ENCODE measurements at regions not wholly inside any gene's neighbourhood (a gene's known extent, or its start where the extent isn't known, plus 50 kb on each side); places are given as distances from the start of the nearest gene placed in this dataset.
"Not testable (repeated sequence)": the region's sequence is repeated elsewhere in the genome, so short reads cannot be mapped to it uniquely, and the experiment has no call there.

GRCh38 chr21:10332935-10333334 lies 188.4 kb upstream of the TPTE start:
- H3K4me1 Mint-ChIP-seq (ENCODE audit: low read depth, unreplicated experiment); H3K4me2 ChIP-seq (ENCODE audit: low read length); H4K20me1 ChIP-seq (ENCODE audit: insufficient read depth, low read length); H2AFZ ChIP-seq (ENCODE audit: low read depth, low read length); H3K27me3 Mint-ChIP-seq (ENCODE audit: low read depth, unreplicated experiment); DNase-seq (ENCODE audit: low read depth); H3K36me3 Mint-ChIP-seq (ENCODE audit: low read depth, unreplicated experiment); H3K4me3 ChIP-seq (ENCODE audit: insufficient read depth, low read depth, low read length); H3K27ac Mint-ChIP-seq (ENCODE audit: unreplicated experiment); H3K27me3 ChIP-seq (ENCODE audit: insufficient read depth, low read length); H3K27ac ChIP-seq (ENCODE audit: low read depth, low read length); H3K79me2 ChIP-seq (ENCODE audit: insufficient read depth, low read length); FAIRE-seq; H3K36me3 ChIP-seq (ENCODE audit: insufficient read depth, low read length); H3K4me3 Mint-ChIP-seq (ENCODE audit: unreplicated experiment); H3K4me1 ChIP-seq (ENCODE audit: insufficient read depth, low read length); H3K9ac ChIP-seq (ENCODE audit: low read length): not testable (repeated sequence)
- peaks cover 27% of the 10 kb centered on the region for H3K9me3 Mint-ChIP-seq (ENCODE audit: unreplicated experiment)
- peaks cover 17% of the 10 kb centered on the region for H3K9me3 ChIP-seq (ENCODE audit: insufficient read depth, low read depth, low read length)

- H3K9ac ChIP-seq (ENCODE audit: low read length); H3K27ac Mint-ChIP-seq (ENCODE audit: unreplicated experiment); H3K4me3 ChIP-seq (ENCODE audit: insufficient read depth, low read depth, low read length); DNase-seq (ENCODE audit: low read depth); H3K4me2 ChIP-seq (ENCODE audit: low read length); H3K4me1 Mint-ChIP-seq (ENCODE audit: low read depth, unreplicated experiment); H3K4me1 ChIP-seq (ENCODE audit: insufficient read depth, low read length); H3K27ac ChIP-seq (ENCODE audit: low read depth, low read length); H3K36me3 ChIP-seq (ENCODE audit: insufficient read depth, low read length); H3K4me3 Mint-ChIP-seq (ENCODE audit: unreplicated experiment); FAIRE-seq; H4K20me1 ChIP-seq (ENCODE audit: insufficient read depth, low read length); H3K27me3 ChIP-seq (ENCODE audit: insufficient read depth, low read length); H2AFZ ChIP-seq (ENCODE audit: low read depth, low read length); H3K27me3 Mint-ChIP-seq (ENCODE audit: low read depth, unreplicated experiment); H3K79me2 ChIP-seq (ENCODE audit: insufficient read depth, low read length); H3K36me3 Mint-ChIP-seq (ENCODE audit: low read depth, unreplicated experiment): not testable (repeated sequence)
- peaks cover 20% of the 10 kb centered on the region for H3K9me3 Mint-ChIP-seq (ENCODE audit: unreplicated experiment)
- H3K9me3 ChIP-seq (ENCODE audit: insufficient read depth, low read depth, low read length) = peaks cover 21% of the 10 kb centered on the region
Measured at GRCh38 chr21:10334391-10334790, 187.0 kb upstream of the TPTE start.

GRCh38 chr21:10342261-10342956 lies 179.0 kb upstream of the TPTE start:
- H3K36me3 ChIP-seq (ENCODE audit: insufficient read depth, low read length); H4K20me1 ChIP-seq (ENCODE audit: insufficient read depth, low read length); FAIRE-seq; H3K4me1 Mint-ChIP-seq (ENCODE audit: low read depth, unreplicated experiment); H3K27me3 Mint-ChIP-seq (ENCODE audit: low read depth, unreplicated experiment); H3K36me3 Mint-ChIP-seq (ENCODE audit: low read depth, unreplicated experiment); H3K27ac ChIP-seq (ENCODE audit: low read depth, low read length); H3K27ac Mint-ChIP-seq (ENCODE audit: unreplicated experiment); DNase-seq (ENCODE audit: low read depth); H3K4me3 Mint-ChIP-seq (ENCODE audit: unreplicated experiment); H3K4me2 ChIP-seq (ENCODE audit: low read length); H3K79me2 ChIP-seq (ENCODE audit: insufficient read depth, low read length); H3K4me3 ChIP-seq (ENCODE audit: insufficient read depth, low read depth, low read length); H3K27me3 ChIP-seq (ENCODE audit: insufficient read depth, low read length); H2AFZ ChIP-seq (ENCODE audit: low read depth, low read length); H3K9ac ChIP-seq (ENCODE audit: low read length); H3K4me1 ChIP-seq (ENCODE audit: insufficient read depth, low read length): not testable (repeated sequence)
- H3K9me3 ChIP-seq (ENCODE audit: insufficient read depth, low read depth, low read length) = peaks cover 29% of the 10 kb centered on the region
- H3K9me3 Mint-ChIP-seq (ENCODE audit: unreplicated experiment) = peaks cover 17% of the 10 kb centered on the region

- H3K79me2 ChIP-seq (ENCODE audit: insufficient read depth, low read length); H3K4me1 ChIP-seq (ENCODE audit: insufficient read depth, low read length); H3K36me3 ChIP-seq (ENCODE audit: insufficient read depth, low read length); DNase-seq (ENCODE audit: low read depth); H3K27me3 ChIP-seq (ENCODE audit: insufficient read depth, low read length); FAIRE-seq; H3K4me1 Mint-ChIP-seq (ENCODE audit: low read depth, unreplicated experiment); H2AFZ ChIP-seq (ENCODE audit: low read depth, low read length); H3K27ac Mint-ChIP-seq (ENCODE audit: unreplicated experiment); H3K4me3 Mint-ChIP-seq (ENCODE audit: unreplicated experiment); H3K4me3 ChIP-seq (ENCODE audit: insufficient read depth, low read depth, low read length); H3K9ac ChIP-seq (ENCODE audit: low read length); H3K27ac ChIP-seq (ENCODE audit: low read depth, low read length); H3K27me3 Mint-ChIP-seq (ENCODE audit: low read depth, unreplicated experiment); H3K4me2 ChIP-seq (ENCODE audit: low read length); H4K20me1 ChIP-seq (ENCODE audit: insufficient read depth, low read length); H3K36me3 Mint-ChIP-seq (ENCODE audit: low read depth, unreplicated experiment): not testable (repeated sequence)
- peaks cover 27% of the 10 kb centered on the region for H3K9me3 ChIP-seq (ENCODE audit: insufficient read depth, low read depth, low read length)
- H3K9me3 Mint-ChIP-seq (ENCODE audit: unreplicated experiment) = peaks cover 24% of the 10 kb centered on the region
Measured at GRCh38 chr21:10343146-10343935, 178.0 kb upstream of the TPTE start.

GRCh38 chr21:10344266-10344665 lies 177.1 kb upstream of the TPTE start:
- H3K27ac Mint-ChIP-seq (ENCODE audit: unreplicated experiment); DNase-seq (ENCODE audit: low read depth); H3K27me3 Mint-ChIP-seq (ENCODE audit: low read depth, unreplicated experiment); H2AFZ ChIP-seq (ENCODE audit: low read depth, low read length); H3K4me3 Mint-ChIP-seq (ENCODE audit: unreplicated experiment); H3K4me1 ChIP-seq (ENCODE audit: insufficient read depth, low read length); FAIRE-seq; H3K4me2 ChIP-seq (ENCODE audit: low read length); H3K79me2 ChIP-seq (ENCODE audit: insufficient read depth, low read length); H3K36me3 Mint-ChIP-seq (ENCODE audit: low read depth, unreplicated experiment); H3K4me1 Mint-ChIP-seq (ENCODE audit: low read depth, unreplicated experiment); H4K20me1 ChIP-seq (ENCODE audit: insufficient read depth, low read length); H3K27me3 ChIP-seq (ENCODE audit: insufficient read depth, low read length); H3K27ac ChIP-seq (ENCODE audit: low read depth, low read length); H3K36me3 ChIP-seq (ENCODE audit: insufficient read depth, low read length); H3K4me3 ChIP-seq (ENCODE audit: insufficient read depth, low read depth, low read length); H3K9ac ChIP-seq (ENCODE audit: low read length): not testable (repeated sequence)
- peaks cover 25% of the 10 kb centered on the region for H3K9me3 Mint-ChIP-seq (ENCODE audit: unreplicated experiment)
- H3K9me3 ChIP-seq (ENCODE audit: insufficient read depth, low read depth, low read length) = peaks cover 30% of the 10 kb centered on the region

- not testable (repeated sequence) for H4K20me1 ChIP-seq (ENCODE audit: insufficient read depth, low read length); H3K4me2 ChIP-seq (ENCODE audit: low read length); H2AFZ ChIP-seq (ENCODE audit: low read depth, low read length); DNase-seq (ENCODE audit: low read depth); H3K79me2 ChIP-seq (ENCODE audit: insufficient read depth, low read length); H3K4me3 ChIP-seq (ENCODE audit: insufficient read depth, low read depth, low read length); H3K27me3 Mint-ChIP-seq (ENCODE audit: low read depth, unreplicated experiment); H3K4me1 Mint-ChIP-seq (ENCODE audit: low read depth, unreplicated experiment); H3K36me3 ChIP-seq (ENCODE audit: insufficient read depth, low read length); H3K4me1 ChIP-seq (ENCODE audit: insufficient read depth, low read length); H3K4me3 Mint-ChIP-seq (ENCODE audit: unreplicated experiment); FAIRE-seq; H3K9ac ChIP-seq (ENCODE audit: low read length); H3K36me3 Mint-ChIP-seq (ENCODE audit: low read depth, unreplicated experiment); H3K27ac Mint-ChIP-seq (ENCODE audit: unreplicated experiment); H3K27me3 ChIP-seq (ENCODE audit: insufficient read depth, low read length); H3K27ac ChIP-seq (ENCODE audit: low read depth, low read length)
- H3K9me3 ChIP-seq (ENCODE audit: insufficient read depth, low read depth, low read length) = peaks cover 30% of the 10 kb centered on the region
- peaks cover 25% of the 10 kb centered on the region for H3K9me3 Mint-ChIP-seq (ENCODE audit: unreplicated experiment)
Measured at GRCh38 chr21:10345178-10345612, 176.2 kb upstream of the TPTE start.

Data from astrocyte (in vitro differentiated cells and primary cell).